NCI-H1092 (cell line): ENCODE measurements at regions not wholly inside any gene's neighbourhood (a gene's known extent, or its start where the extent isn't known, plus 50 kb on each side); places are given as distances from the start of the nearest gene placed in this dataset.

ENCODE experiments used
- DNase-seq: peaks from one replicate; lab custom pipeline; 2025; lab: John Stamatoyannopoulos, UW

DNA sequence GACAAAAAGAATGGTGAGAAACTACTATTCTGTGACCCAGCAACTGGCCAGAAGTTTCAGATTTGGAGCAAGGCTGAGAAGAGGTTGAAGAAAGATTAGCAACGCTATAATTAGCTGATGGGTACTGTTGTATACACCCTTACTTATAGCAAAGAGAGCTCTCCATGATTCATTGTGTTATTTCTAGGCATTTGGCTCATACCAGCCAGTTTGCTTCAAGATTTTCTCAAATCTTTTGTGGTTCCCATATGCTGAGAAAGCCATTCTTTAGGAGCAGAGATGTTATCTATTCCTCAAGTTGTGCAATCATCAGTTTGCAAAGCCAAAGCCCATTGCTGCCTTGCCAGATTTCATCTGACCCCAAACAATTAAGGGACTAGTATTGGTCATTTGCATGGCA is 179.4 kb downstream of the ETS1 start:
- DNase-seq, result no peak

DNA sequence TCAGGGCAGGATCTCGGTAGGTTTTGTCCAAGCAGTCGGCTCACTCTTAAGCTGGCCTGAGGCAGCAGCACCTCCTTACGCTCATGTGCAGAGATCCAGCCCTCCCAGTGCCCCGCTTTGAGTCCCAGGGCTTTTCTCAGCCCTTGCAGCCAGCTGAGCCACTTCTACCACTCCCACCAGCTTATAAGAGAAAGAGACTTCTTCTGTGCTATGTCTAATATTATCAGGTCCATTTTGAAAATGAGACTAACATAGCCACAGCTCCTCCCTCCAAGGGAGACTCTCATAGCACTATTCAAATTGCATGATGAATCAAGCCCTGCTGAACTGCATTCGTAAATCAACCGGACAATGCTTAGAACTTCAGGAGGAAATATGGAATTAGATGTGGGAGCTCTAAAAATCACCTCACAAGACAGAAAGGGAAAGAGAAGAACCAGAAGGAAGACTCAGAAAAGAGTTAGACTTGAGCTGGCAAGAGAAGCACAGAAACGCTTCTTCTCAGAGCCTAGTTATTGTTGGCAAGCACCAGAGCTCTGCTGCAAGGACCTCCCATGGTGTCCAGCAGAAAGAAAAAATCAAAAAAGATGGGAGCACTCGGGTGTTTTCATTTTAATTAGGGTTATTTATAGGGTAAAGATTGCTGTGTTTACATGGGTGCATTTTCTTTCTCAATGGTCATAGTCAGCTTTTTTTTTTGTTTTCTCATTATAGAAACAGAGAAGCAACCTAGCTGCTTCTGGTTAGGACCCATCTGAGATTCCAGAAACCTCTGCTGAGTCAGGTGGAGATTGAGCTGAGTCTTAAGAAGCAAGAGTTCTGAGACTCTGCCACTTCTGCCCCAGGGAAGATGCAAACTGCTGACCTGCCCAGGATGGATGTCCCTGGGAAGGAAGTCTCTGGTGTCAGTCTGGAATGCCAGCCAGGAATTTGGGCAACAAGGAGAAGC is 181.4 kb downstream of the ETS1 start:
- no peak for DNase-seq

- no peak for DNase-seq
These were observed 182.2 kb downstream of the ETS1 start for GRCh38 chr11:128405112-128405511.

DNA sequence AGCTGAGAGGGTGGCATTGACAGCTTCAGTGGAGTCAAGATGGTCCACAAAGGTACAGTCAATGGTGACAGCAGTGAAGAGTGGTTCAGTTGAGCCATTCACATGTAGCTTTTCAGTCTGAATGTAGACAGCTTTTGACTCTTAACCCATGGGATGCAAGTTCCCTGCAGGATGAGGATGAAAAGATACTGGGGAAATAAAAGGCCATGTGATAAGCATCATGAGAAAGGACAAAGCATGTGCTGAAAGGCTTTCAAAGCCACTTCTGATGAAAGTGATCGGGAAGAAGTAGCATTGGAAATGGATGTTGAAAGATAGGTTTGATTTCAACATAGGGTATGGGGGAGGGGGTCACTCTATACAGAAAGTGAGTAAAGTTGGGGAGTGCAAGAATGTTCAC is 182.9 kb downstream of the ETS1 start:
- no peak for DNase-seq

- no peak for DNase-seq
These were observed 186.8 kb downstream of the ETS1 start for GRCh38 chr11:128400382-128401203.

GRCh38 chr11:128399251-128400121 is 187.9 kb downstream of the ETS1 start:
- no peak for DNase-seq

DNA sequence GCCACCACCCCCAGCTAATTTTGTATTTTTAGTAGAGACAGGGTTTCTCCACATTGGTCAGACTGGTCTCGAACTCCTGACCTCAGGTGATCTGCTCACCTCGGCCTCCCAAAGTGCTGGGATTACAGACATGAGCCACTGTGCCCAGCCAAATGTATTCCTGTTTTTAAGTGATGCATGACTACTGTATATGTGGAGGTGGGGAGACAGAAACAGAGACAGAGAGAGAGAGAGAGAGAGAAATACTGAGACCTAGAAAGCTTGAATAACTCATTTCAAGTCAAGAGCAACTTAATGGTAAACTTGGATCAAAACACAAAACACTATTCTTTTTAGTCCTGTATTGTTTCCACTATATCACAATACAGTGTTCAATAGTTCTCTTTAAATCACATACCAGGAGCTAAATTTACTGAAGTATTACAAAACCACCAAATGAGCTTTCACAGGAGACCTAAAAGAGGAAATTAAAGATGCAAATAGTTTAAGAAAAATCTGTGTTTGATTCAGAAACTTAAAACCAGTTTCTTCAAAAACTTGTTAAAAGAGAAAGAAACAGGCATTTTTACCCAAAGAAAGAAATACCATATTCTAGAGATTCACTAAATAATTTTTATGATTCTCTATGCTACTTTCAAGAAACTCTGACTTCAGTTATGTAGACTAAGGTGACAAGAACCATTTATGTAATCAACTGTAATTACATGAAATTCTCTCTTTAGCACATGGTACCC is 188.7 kb downstream of the ETS1 start:
- no peak for DNase-seq

DNA sequence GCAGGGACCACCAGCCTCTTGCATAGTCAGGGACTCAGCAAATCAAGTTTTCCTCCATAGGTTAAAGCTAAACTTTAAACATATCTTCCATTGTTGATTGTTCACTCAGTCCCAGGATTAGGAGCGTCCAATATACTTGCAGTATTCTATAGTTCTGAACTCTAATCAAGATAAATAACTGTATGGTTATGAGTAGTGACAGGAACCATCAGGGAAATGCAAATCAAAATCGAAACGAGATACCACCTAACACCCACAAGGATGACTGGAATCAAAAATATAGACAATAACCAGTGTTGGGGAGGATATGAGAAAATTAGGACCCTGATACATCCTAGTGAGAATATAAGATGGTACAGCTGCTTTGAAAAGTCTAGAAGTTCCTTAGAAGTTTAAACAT is 190.0 kb downstream of the ETS1 start:
- no peak for DNase-seq

DNA sequence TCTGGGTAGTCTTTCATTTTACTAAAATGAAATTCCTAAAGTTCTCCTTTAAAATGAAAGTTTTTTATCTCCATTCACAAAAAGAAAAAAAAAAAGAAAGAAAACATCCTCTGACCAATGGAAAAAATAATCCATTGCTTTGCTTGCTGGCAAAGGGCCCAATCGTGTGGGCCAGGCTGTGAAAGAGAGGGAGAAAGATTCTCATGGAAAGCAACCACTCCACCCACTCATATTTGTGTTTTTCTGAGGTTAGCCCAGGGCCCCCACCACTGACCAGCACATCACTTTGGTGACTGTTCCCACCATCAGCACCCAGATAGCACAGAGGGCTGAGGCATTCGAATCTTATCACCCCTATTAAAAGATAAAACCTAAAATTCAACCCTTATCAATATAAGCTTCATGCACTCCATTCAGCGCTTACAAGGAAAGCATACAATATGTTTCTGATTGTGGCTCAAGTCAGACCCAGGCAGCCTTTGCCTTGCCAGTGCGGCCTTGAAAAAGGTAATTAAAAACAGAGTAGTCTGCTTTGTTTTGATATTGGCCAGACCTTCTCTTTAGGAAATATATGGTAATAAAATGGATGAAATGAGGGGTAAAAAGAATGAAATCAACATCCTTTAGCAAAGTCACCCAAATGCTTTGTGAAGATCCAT is 192.8 kb downstream of the ETS1 start:
- no peak for DNase-seq

DNA sequence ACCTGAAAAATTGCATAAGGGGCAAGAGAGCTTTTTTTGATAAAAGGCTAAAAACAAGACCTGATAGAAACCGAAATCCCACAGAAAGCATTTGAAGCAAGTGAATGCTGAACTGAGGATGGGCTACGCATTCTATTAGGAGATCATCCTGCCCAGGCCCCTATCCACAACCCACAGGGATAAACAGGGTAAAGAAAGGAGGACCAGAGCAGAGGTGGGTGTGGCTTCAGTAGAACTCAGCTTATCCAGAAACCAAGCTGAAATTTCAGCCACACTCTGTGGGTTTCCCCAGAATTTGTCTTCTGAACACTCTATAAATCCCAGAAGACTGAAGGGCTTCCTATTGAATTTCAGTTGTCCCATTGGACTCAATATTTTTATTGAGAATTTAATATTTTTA is 195.1 kb downstream of the ETS1 start:
- DNase-seq, result no peak

DNA sequence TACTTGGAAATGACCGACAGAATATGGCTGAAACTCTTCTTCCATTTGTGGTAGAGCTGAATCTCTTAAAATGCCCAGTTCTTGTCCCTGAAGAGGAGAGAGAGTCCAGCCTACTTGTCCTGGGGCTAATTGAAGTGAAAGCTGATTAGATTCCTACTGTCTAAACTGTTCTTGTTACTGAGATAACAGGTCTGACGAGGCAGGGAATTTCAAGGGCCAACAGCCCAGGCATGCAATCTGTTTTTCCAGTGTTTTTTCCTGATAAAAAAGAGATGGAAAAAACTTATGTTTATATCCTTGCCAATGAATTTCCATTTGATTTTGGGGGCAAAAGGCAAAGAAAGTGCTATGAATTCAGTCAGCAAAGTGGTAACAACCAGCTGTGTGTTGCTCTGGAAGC is 195.5 kb downstream of the ETS1 start:
- DNase-seq, result no peak

DNA sequence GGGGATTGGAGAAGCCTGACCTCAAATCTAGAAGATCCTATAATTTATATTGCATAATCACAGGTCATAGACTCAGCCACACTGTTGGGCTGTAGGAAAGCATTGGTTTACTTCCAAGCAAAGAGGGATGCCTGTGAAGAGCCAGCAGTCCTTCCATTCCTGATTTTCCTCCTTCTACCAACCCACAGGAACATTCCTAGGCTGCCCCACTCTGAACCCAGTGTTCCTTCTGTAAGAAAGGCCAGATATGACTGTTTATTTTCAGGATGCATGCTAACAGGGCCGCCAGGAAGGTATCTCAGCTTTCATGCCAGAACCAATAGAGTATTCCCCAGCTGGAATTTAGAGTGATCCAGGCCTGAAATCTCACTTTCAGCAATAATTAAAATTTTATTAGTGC is 197.1 kb downstream of the ETS1 start:
- DNase-seq, result no peak

DNA sequence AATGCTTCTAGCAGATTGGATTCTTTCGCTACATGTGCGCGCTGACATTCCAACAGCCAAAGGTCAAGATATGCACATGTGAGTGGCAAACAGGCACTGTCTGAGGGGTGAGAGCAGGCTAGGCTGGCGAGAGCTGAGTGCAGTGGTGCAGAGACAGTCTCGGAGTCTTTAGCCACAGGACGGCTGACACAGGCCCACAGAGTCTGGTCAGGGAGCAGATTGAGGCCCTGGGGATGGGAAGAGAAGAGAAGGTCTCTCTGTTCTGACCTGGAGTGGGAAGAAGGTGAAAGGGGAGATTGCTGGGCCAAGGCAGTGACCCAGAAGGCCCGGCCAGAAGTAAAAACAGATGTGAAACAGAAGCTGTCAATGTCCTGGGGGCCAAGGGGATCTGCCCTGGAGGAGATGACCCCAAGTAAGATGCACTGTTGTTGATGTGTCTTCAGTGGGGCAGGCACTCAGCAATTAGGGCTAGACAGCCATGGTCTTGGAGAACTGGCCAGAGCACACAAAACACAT is 197.8 kb downstream of the ETS1 start:
- no peak for DNase-seq

DNA sequence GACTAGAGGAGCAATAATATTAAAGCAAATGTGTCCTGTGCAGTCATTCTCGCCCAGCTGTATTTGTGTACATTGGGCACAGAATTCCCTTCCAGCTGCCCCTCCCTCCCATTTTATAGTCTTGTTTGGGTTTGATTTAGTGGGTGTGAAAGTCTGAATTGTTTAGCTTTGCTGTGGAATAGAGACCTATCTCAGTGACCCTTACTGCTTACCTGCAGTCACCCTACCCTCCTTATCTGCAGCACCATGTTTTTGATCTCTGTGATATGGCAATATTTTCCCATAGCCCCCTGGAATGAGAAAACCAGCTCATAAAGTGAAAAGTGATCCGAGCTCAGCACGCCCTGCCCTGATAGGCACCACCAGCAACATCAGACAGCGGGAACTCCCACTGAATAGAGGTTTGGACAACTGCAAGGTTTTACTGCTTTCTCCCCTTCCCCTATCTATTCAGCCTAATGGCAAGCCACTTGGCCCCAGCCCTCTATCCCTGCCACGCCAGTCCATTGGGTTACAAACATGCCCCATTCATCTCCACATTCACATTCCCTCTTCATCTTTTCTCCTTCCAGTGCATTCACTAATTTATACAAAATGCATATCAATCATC is 199.0 kb downstream of the ETS1 start:
- no peak for DNase-seq

- no peak for DNase-seq
These were observed 207.5 kb downstream of the ETS1 start for GRCh38 chr11:128379587-128380580.

DNA sequence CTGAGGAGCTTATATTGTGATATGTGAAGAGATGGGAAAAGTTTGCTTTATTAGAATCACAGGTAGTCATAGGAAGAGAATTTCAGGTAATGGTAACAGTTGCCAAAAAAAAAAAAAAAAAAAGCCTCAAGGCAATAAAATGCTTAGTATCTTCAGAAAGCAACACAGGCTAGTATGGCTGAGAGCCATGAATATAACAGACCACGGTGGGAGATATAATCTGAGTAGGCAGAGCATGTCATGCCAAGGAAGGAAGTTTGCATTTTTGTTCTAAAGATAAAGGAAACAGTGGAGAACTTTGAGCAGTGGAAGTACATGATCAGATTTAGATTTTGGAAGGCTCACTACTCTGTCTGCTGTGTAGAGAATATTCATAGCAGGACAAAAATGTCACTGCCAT is 211.4 kb downstream of the ETS1 start:
- DNase-seq, result no peak

GRCh38 chr11:128374026-128374425 is 213.3 kb downstream of the ETS1 start:
- no peak for DNase-seq

DNA sequence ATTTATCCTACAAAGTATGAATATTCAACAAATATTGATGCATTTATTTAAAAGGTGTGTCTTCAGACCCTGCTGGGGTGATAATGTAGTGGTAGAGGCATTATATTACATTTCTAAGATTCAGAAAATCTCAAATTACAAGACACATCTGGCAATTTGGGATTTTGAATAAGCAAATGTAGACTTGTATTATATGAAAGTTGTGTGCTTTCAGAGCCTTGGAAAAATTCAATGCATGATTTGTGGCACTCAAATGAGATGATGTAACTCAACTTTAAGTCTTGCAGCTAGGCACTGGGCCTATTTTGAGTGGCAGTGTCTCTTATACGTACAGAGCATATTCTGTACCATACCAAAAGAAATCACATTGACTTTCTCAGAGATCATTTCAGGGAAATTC is 214.4 kb downstream of the ETS1 start:
- no peak for DNase-seq

GRCh38 chr11:128367573-128367972 is 219.8 kb downstream of the ETS1 start:
- no peak for DNase-seq
